Common myeloid progenitor, CD34-positive (primary cell): ENCODE measurements at regions not wholly inside any gene's neighbourhood (a gene's known extent, or its start where the extent isn't known, plus 50 kb on each side); places are given as distances from the start of the nearest gene placed in this dataset.

ENCODE experiments used
- CTCF ChIA-PET: fragments of 350-600 bp; sonication (Branson Sonifier 250); formaldehyde crosslinking; loops from one replicate; lab custom pipeline; 2021; ENCODE audit warnings: antibody characterized with exemption; lab: Charles Lee
- POLR2A ChIA-PET: fragments of 350-600 bp; sonication (Branson Sonifier 250); formaldehyde crosslinking; loops from one replicate; lab custom pipeline; 2021; ENCODE audit warnings: antibody characterized with exemption; lab: Charles Lee
- DNase-seq, 3 donors: peaks; one replicate each; pipeline versions ENCODE4 v3.0.0 to v3.0.0-alpha.2; 2013
- H3K27ac ChIP-seq, 2 experiments: 1 replicate in 1 of 2; 2 replicates in 1 of 2; pipeline ENCODE4 v1.7.0; 2013; ENCODE audit warnings: inconsistent platforms in 2 of 2, low read length in 2 of 2, mild to moderate bottlenecking in 2 of 2, low read depth in 1 of 2, moderate library complexity in 1 of 2; ENCODE audit not compliant: severe bottlenecking in 2 of 2, insufficient read depth in 1 of 2, poor library complexity in 1 of 2
- H3K27me3 ChIP-seq, 5 experiments: replicated peaks in 2 of 5; 1 replicate in 3 of 5; 2 replicates in 2 of 5; pipeline versions ENCODE4 v1.6.1 to v1.7.0; 2013; ENCODE audit warnings: low read length in 4 of 5, mild to moderate bottlenecking in 2 of 5, moderate library complexity in 2 of 5, inconsistent platforms in 1 of 5; ENCODE audit not compliant: insufficient read depth in 5 of 5, control insufficient read depth in 4 of 5
- H3K36me3 ChIP-seq, 4 experiments: 1 replicate in 2 of 4; 2 replicates in 2 of 4; pipeline versions ENCODE4 v1.6.1 to v1.7.0; 2013; ENCODE audit warnings: low read length in 3 of 4, control low read depth in 1 of 4, mild to moderate bottlenecking in 1 of 4; ENCODE audit not compliant: control insufficient read depth in 4 of 4, insufficient read depth in 4 of 4
- H3K4me1 ChIP-seq, 4 experiments: 1 replicate in 3 of 4; 2 replicates in 1 of 4; pipeline versions ENCODE4 v1.6.1 to v1.7.1; 2013; ENCODE audit warnings: low read length in 3 of 4, mild to moderate bottlenecking in 3 of 4, control low read depth in 1 of 4, inconsistent platforms in 1 of 4, moderate library complexity in 1 of 4; ENCODE audit not compliant: control insufficient read depth in 4 of 4, insufficient read depth in 4 of 4; ENCODE audit errors: control extremely low read depth in 1 of 4
- H3K4me3 ChIP-seq, 7 experiments: 1 replicate in 4 of 7; 2 replicates in 3 of 7; pipeline versions ENCODE4 v1.5.1 to v1.7.0; 2013; ENCODE audit warnings: mild to moderate bottlenecking in 7 of 7, low read length in 6 of 7, moderate library complexity in 6 of 7, inconsistent platforms in 2 of 7, low read depth in 2 of 7, control low read depth in 1 of 7; ENCODE audit not compliant: insufficient read depth in 4 of 7, control insufficient read depth in 1 of 7; ENCODE audit errors: extremely low read depth in 1 of 7
- H3K9me3 ChIP-seq, 5 experiments: 1 replicate in 4 of 5; 2 replicates in 1 of 5; pipeline versions ENCODE4 v1.6.1 to v1.7.1; 2013; ENCODE audit warnings: low read length in 4 of 5, mild to moderate bottlenecking in 2 of 5, inconsistent platforms in 1 of 5, low read depth in 1 of 5, moderate library complexity in 1 of 5; ENCODE audit not compliant: control insufficient read depth in 4 of 5, insufficient read depth in 2 of 5; ENCODE audit errors: control extremely low read depth in 1 of 5
- WGBS: methylation state at CpG from one replicate; pipeline ENCODE4 v1.1.5; 2013; ENCODE audit not compliant: insufficient coverage; 5-methylcytosine and 5-hydroxymethylcytosine counted together

DNA sequence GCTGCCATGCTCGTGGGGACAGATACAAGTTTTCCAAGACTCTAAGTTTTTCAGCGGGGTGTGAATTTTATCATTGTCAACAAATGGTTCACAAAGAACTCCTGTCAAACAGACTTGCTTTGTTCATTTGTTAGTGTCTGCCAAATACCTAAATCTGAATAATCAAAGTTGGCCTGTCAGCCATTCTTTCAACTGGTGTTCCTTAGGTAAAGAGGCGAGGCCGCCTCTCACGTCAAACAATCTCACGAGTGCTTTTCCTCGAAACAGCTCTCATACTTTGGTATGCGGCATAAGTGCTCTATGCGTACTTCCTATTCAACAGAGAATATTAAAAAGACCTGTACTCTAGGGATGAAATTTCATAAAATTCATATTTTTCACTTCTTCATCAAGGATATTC is 51.4 kb upstream of the KANK4 start:
- ChIA-PET POLR2A (no interaction called here), CTCF (no interaction called here)
- H3K27ac ChIP-seq = no peak overlapping the region
- H3K4me1 ChIP-seq = no peaks in the 10 kb centered on the region
- no peaks in the 10 kb centered on the region for H3K27me3 ChIP-seq
- no peaks in the 10 kb centered on the region for H3K36me3 ChIP-seq
- H3K4me3 ChIP-seq = no peak overlapping the region
- peaks cover 0 to 5% (median 0%) of the 10 kb centered on the region in 5 experiments for H3K9me3 ChIP-seq
- DNase-seq = no peak
- 98% methylated on average over 9 of the region's 9 CpGs for WGBS

DNA sequence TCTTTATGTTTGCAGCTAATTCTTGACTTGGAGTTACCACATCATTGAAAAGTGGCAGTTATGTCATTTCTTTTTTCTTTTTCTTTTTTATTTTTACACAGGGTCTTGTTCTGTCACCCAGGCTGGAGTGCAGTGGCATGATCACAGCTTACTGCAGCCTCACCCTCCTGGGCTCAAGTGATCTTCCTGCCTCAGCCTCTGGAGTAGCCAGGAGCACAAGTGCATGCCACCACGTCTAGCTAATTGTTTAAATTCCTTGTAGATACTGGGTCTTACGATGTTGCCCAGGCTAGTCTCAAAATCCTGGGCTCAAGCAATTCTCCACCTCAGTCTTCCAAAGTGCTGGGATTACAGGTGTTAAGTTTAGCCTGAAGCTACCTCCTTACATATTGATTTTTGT is 52.1 kb upstream of the KANK4 start:
- Histone ChIP-seq H3K4me1 (no peaks in the 10 kb centered on the region), H3K27ac (no peak overlapping the region), H3K36me3 (no peaks in the 10 kb centered on the region), H3K4me3 (no peak overlapping the region), H3K9me3 (peaks cover 0 to 5% (median 0%) of the 10 kb centered on the region in 5 experiments), H3K27me3 (no peaks in the 10 kb centered on the region)
- POLR2A ChIA-PET = no interaction called here
- 100% methylated on average over 2 of the region's 2 CpGs for WGBS
- CTCF ChIA-PET = no interaction called here
- DNase-seq = no peak

DNA sequence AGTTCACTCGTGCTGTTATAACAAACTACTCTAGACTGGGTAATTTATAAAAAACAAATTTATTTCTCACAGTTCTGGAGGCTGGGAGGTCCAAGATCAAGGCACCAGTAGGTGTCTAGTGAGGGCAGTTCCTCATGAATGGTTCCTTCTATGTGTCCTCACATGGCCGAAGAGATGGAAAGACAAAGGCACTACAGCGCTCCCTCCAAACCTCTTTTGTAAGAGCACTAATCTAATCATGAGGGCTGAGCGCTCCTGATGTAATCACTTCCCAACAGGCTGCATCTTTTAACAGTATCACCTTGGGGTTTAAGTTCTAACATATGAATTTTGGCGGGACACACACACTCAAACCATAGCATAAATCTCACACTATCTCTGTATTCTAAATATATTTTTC is 54.0 kb upstream of the KANK4 start:
- DNase-seq = no peak
- POLR2A ChIA-PET = no interaction called here

DNA sequence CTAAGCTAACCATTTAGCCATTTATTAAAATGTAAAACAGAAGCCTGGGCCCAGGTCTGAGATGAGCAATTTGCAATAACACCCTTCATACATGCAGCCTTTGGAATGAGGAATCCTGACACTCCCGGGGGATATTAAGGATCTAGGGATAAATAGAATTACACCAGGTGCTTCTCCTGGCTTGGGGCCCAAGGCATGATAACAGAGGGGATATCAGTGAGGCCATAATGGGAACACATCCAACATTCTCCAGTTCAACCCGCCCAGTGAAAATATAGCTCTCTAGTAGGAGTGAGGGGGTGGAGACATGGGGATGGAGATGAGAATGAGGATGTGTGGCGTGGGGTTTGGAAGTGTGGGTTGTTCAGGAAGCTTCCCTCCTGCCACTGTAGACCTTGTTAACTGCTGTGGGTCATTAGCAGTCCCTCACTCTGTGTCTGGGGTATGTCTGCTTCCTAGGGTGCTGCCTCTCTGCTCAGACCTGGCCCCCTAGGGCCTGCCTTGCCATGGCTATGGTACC is 57.9 kb upstream of the KANK4 start:
- WGBS = 94% methylated on average over 2 of the region's 3 CpGs
- ChIA-PET POLR2A (no interaction called here), CTCF (interaction anchor here (0.9 to 1.9 kb wide), 2 partner anchors 12 to 30 kb away, joined by 3 to 7 read pairs; no protein-coding TSS in a partner anchor)
- no peaks in the 10 kb centered on the region for H3K36me3 ChIP-seq
- H3K27me3 ChIP-seq = no peaks in the 10 kb centered on the region
- DNase-seq = no peak
- no peak overlapping the region for H3K4me3 ChIP-seq
- no peak overlapping the region for H3K27ac ChIP-seq
- no peaks in the 10 kb centered on the region for H3K4me1 ChIP-seq
- H3K9me3 ChIP-seq = no peaks in the 10 kb centered on the region

More for the DNA sequence above, 54.0 kb upstream of the KANK4 start:
- Histone ChIP-seq H3K4me3 (no peak overlapping the region), H3K36me3 (no peaks in the 10 kb centered on the region), H3K9me3 (no peaks in the 10 kb centered on the region), H3K27ac (no peak overlapping the region), H3K27me3 (no peaks in the 10 kb centered on the region), H3K4me1 (no peaks in the 10 kb centered on the region)
- CTCF ChIA-PET = no interaction called here
- 90% methylated on average over 2 of the region's 5 CpGs for WGBS

DNA sequence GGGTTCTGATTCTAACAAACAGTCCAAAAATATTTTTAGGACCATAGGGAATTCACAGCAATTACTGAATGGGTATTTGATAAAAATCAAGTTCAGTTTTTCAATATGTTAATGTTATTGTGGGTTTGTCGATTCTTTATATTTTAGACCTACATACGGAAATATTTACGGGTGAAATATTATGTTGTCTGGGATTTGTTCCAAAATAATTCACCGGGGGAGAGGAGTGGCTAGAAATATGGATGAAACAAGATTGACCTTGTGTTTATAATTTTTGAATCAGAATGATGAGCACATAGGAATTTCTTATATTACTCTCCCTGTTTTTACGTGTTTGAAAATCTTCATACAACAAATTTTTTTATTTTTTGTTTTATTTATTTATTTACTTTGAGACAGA is 56.7 kb upstream of the USP1 start:
- ChIA-PET CTCF (no interaction called here), POLR2A (no interaction called here)
- Histone ChIP-seq H3K27me3 (no peaks in the 10 kb centered on the region), H3K4me3 (no peak overlapping the region), H3K36me3 (no peaks in the 10 kb centered on the region), H3K4me1 (no peaks in the 10 kb centered on the region), H3K9me3 (no peaks in the 10 kb centered on the region), H3K27ac (no peak overlapping the region)
- no peak for DNase-seq
- 100% methylated on average over 2 of the region's 5 CpGs for WGBS

DNA sequence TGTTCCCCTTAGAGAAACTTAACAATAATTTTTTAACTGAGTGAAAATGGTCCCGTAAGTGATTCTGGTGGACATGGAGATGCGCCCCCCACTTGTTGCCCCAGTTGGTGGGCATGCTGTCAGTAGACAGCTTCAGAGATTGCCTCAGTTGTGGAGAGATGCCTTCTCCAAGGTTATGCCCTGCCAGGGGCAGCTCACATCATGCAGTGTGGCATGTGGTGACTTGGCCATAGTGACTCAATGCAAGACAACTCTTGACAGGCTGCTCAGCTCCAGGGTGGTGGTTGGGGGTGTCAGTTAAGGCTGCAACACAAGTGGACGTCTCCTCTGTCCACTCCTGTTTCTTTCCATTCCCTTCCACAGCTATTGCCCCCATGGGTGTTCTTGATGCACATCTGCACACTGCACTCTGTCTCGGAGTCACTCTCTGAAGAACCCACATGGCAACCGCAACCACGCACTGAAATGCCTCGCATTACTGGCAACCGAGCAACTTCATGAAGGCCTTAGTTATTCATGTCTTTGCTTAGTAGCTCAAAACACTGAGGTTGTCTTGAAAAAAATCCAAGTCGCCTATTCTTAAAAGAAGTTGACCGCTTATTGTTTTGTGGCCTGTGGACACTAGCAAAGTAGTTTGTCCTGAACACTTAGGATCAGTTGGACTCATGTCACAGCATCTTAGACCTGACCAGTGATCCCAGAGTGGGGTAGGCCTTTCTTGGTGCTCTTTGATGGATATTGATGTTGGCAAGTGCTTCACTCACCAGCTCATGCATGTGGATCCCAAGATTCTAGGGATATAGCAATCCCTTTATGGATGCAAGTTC is 54.8 kb upstream of the USP1 start:
- Histone ChIP-seq H3K9me3 (no peaks in the 10 kb centered on the region), H3K27me3 (no peaks in the 10 kb centered on the region), H3K4me3 (no peak overlapping the region), H3K4me1 (no peaks in the 10 kb centered on the region), H3K27ac (no peak overlapping the region), H3K36me3 (no peaks in the 10 kb centered on the region)
- ChIA-PET CTCF (no interaction called here), POLR2A (no interaction called here)
- no peak for DNase-seq
- 99% methylated on average over 9 of the region's 10 CpGs for WGBS

DNA sequence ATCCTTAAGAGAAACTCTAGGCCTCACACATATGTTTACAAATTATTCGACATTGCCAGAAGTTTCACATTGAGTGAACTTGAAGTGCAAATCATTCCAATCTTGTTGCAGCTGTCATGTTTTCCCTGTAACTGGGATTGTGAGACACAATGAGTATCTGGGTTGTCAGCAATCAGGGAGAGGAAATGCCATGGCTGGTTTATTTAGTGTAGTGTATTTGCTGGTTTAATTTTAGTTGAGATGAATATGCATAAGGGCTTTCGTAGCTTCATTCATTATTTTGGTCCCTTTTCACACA is 54.2 kb upstream of the USP1 start:
- DNase-seq = no peak
- no peak overlapping the region for H3K27ac ChIP-seq
- H3K4me1 ChIP-seq = no peaks in the 10 kb centered on the region
- WGBS = 100% methylated on average over 1 of the region's 2 CpGs
- H3K4me3 ChIP-seq = no peak overlapping the region
- no peaks in the 10 kb centered on the region for H3K9me3 ChIP-seq
- POLR2A ChIA-PET = no interaction called here
- CTCF ChIA-PET = no interaction called here
- no peaks in the 10 kb centered on the region for H3K27me3 ChIP-seq
- no peaks in the 10 kb centered on the region for H3K36me3 ChIP-seq
